H1 (cell line): ENCODE measurements at regions not wholly inside any gene's neighbourhood (a gene's known extent, or its start where the extent isn't known, plus 50 kb on each side); places are given as distances from the start of the nearest gene placed in this dataset.
A peak's percentile ranks its signal among the peaks of the same experiment; 100 is the strongest.

Experiments
- CTCF ChIA-PET: fragments of 300-600 bp; sonication (Branson Sonifier 250); formaldehyde crosslinking; loops from one replicate; lab custom pipeline; 2021; ENCODE audit not compliant: partially characterized antibody; lab: Charles Lee
- POLR2A ChIA-PET: fragments of 300-600 bp; sonication (Branson Sonifier 250); formaldehyde crosslinking; loops from one replicate; lab custom pipeline; 2021; ENCODE audit warnings: inconsistent platforms; ENCODE audit not compliant: partially characterized antibody; lab: Charles Lee
- DNase-seq, 2 experiments: peaks; one replicate each; pipeline versions ENCODE4 v3.0.0 to v3.0.0-alpha.2; 2010 to 2022; ENCODE audit warnings: low spot score in 2 of 2, low read depth in 1 of 2, mixed read lengths in 1 of 2
- FAIRE-seq: peaks from 2 replicates; lab custom pipeline; 2011; peaks lifted over from hg19 to GRCh38; lab: Jason Lieb, UNC
- H2AFZ ChIP-seq: 2 replicates; pipeline ENCODE4 v1.8.1; 2012; ENCODE audit warnings: low read length, inconsistent platforms
- H2AK5ac ChIP-seq: 2 replicates; pipeline ENCODE4 v1.6.1; 2013; ENCODE audit warnings: low read depth, low read length
- H2BK120ac ChIP-seq: replicated peaks from 2 replicates; pipeline ENCODE3; 2013; ENCODE audit warnings: low read depth, low read length, inconsistent platforms
- H2BK12ac ChIP-seq: 2 replicates; pipeline ENCODE4 v1.6.1; 2013; ENCODE audit warnings: low read depth, low read length
- H2BK15ac ChIP-seq: 2 replicates; pipeline ENCODE4 v1.6.1; 2013; ENCODE audit warnings: low read length
- H2BK20ac ChIP-seq: 2 replicates; pipeline ENCODE4 v1.6.1; 2013; ENCODE audit warnings: low read length
- H2BK5ac ChIP-seq: 2 replicates; pipeline ENCODE4 v1.6.1; 2013; ENCODE audit warnings: low read depth, low read length
- H3K14ac ChIP-seq: 2 replicates; pipeline ENCODE4 v1.6.1; 2013; ENCODE audit warnings: inconsistent platforms; ENCODE audit not compliant: insufficient read length
- H3K18ac ChIP-seq: 2 replicates; pipeline ENCODE4 v1.6.1; 2013; ENCODE audit warnings: low read length; ENCODE audit errors: extremely low read depth
- H3K23ac ChIP-seq: 2 replicates; pipeline ENCODE4 v1.6.1; 2013; ENCODE audit warnings: inconsistent platforms; ENCODE audit not compliant: insufficient read length
- H3K23me2 ChIP-seq: 2 replicates; pipeline ENCODE4 v1.6.1; 2013; ENCODE audit warnings: low read depth, low read length
- H3K27ac ChIP-seq: 2 replicates; pipeline ENCODE4 v1.6.1; 2011; ENCODE audit warnings: low read depth, low read length, inconsistent platforms
- H3K27me3 ChIP-seq, 4 experiments: replicated peaks in 1 of 4; 1 replicate in 1 of 4; 2 replicates in 3 of 4; pipeline versions ENCODE4 v1.6.1 to v1.8.1; 2011 to 2013; ENCODE audit warnings: low read length in 3 of 4, mild to moderate bottlenecking in 3 of 4, inconsistent platforms in 2 of 4, mixed read lengths in 2 of 4, moderate library complexity in 1 of 4; ENCODE audit not compliant: control insufficient read depth in 3 of 4, insufficient read depth in 3 of 4; ENCODE audit errors: extremely low read depth in 1 of 4
- H3K36me3 ChIP-seq, 4 experiments: 2 replicates each; pipeline versions ENCODE4 v1.6.1 to v1.8.1; 2011 to 2013; ENCODE audit warnings: mild to moderate bottlenecking in 4 of 4, low read length in 3 of 4, moderate library complexity in 2 of 4, control low read depth in 1 of 4, inconsistent platforms in 1 of 4; ENCODE audit not compliant: insufficient read depth in 4 of 4, control insufficient read depth in 2 of 4
- H3K4ac ChIP-seq: replicated peaks from 2 replicates; pipeline ENCODE3; 2013; ENCODE audit warnings: low read length, low read depth, mixed read lengths, inconsistent platforms; ENCODE audit not compliant: insufficient read length
- H3K4me1 ChIP-seq, 4 experiments: replicated peaks in 1 of 4; 1 replicate in 1 of 4; 2 replicates in 3 of 4; pipeline versions ENCODE4 v1.6.1 to v1.8.1; 2011 to 2013; ENCODE audit warnings: low read length in 3 of 4, inconsistent platforms in 2 of 4, mixed read lengths in 1 of 4; ENCODE audit not compliant: insufficient read depth in 4 of 4, control insufficient read depth in 3 of 4
- H3K4me2 ChIP-seq, 2 experiments: 2 replicates each; pipeline versions ENCODE4 v1.6.1 to v1.8.1; 2011 to 2013; ENCODE audit warnings: low read depth in 2 of 2, low read length in 2 of 2, control low read depth in 1 of 2, inconsistent platforms in 1 of 2, mild to moderate bottlenecking in 1 of 2; ENCODE audit not compliant: insufficient read depth in 1 of 2
- H3K4me3 ChIP-seq, 4 experiments: fragments of 200-600, 300-600 bp in 1 of 4; sonication (generic), shearing (Covaris generic), sonication (Bioruptor Twin) in 1 of 4; 2 replicates each; pipeline versions ENCODE4 v1.5.1 to v1.8.1; 2011 to 2016; ENCODE audit warnings: low read length in 4 of 4, low read depth in 3 of 4, control low read depth in 2 of 4, inconsistent platforms in 2 of 4, mild to moderate bottlenecking in 2 of 4, mixed read lengths in 1 of 4, moderate library complexity in 1 of 4; ENCODE audit not compliant: insufficient read depth in 2 of 4; ENCODE audit errors: extremely low read depth in 1 of 4
- H3K56ac ChIP-seq: replicated peaks from 2 replicates; pipeline ENCODE3; 2013; ENCODE audit warnings: low read depth, mild to moderate bottlenecking, mixed read lengths, low read length, inconsistent platforms; ENCODE audit not compliant: insufficient read length
- H3K79me1 ChIP-seq: 2 replicates; pipeline ENCODE4 v1.6.1; 2013; ENCODE audit warnings: low read depth, low read length, control low read depth
- H3K79me2 ChIP-seq, 2 experiments: 2 replicates each; pipeline versions ENCODE4 v1.6.1 to v1.8.1; 2012 to 2013; ENCODE audit warnings: low read length in 2 of 2, mild to moderate bottlenecking in 2 of 2, inconsistent platforms in 1 of 2; ENCODE audit not compliant: insufficient read depth in 2 of 2, control insufficient read depth in 1 of 2
- H3K9ac ChIP-seq, 4 experiments: replicated peaks in 1 of 4; 1 replicate in 1 of 4; 2 replicates in 3 of 4; pipeline versions ENCODE4 v1.6.1 to v1.8.1; 2011 to 2013; ENCODE audit warnings: low read depth in 3 of 4, low read length in 3 of 4, control low read depth in 2 of 4, mild to moderate bottlenecking in 2 of 4, moderate library complexity in 2 of 4, inconsistent platforms in 1 of 4; ENCODE audit errors: extremely low read depth in 1 of 4
- H3K9me3 ChIP-seq, 2 experiments: 2 replicates each; pipeline versions ENCODE4 v1.6.1 to v1.8.1; 2012 to 2013; ENCODE audit warnings: mild to moderate bottlenecking in 2 of 2, moderate library complexity in 2 of 2, control low read depth in 1 of 2, inconsistent platforms in 1 of 2, low read depth in 1 of 2, low read length in 1 of 2, mixed read lengths in 1 of 2; ENCODE audit not compliant: insufficient read depth in 2 of 2
- H4K20me1 ChIP-seq, 2 experiments: replicated peaks in 1 of 2; 2 replicates each; pipeline versions ENCODE3 to v1.8.1; 2011 to 2013; ENCODE audit warnings: inconsistent platforms in 2 of 2, low read length in 2 of 2, mild to moderate bottlenecking in 1 of 2; ENCODE audit not compliant: insufficient read depth in 2 of 2, control insufficient read depth in 1 of 2
- H4K5ac ChIP-seq: 2 replicates; pipeline ENCODE4 v1.6.1; 2013; ENCODE audit warnings: low read length, low read depth, mixed read lengths, inconsistent platforms; ENCODE audit not compliant: insufficient read length
- H4K8ac ChIP-seq: 2 replicates; pipeline ENCODE4 v1.8.0; 2013; ENCODE audit warnings: mild to moderate bottlenecking, moderate library complexity, low read length, inconsistent platforms; ENCODE audit not compliant: insufficient read depth; ENCODE audit errors: extremely low read depth
- H4K91ac ChIP-seq: replicated peaks from 2 replicates; pipeline ENCODE3; 2013; ENCODE audit warnings: low read length, mixed read lengths, inconsistent platforms; ENCODE audit not compliant: insufficient read length
- CHD7 ChIP-seq: fragments of 300-600 bp; sonication (generic); IDR thresholded peaks from 2 replicates; pipeline ENCODE4 v1.7.1; 2012; ENCODE audit warnings: low read length, moderate library complexity, mild to moderate bottlenecking, inconsistent platforms; ENCODE audit not compliant: insufficient replicate concordance

- Histone ChIP-seq H2BK15ac (no peak overlapping the region), H3K4me2 (no peak overlapping the region), H3K27ac (no peak overlapping the region), H2BK12ac (no peak overlapping the region), H3K4ac (no peak overlapping the region), H4K20me1 (no peaks in the 10 kb centered on the region), H3K4me1 (peaks cover 0 to 3% (median 2%) of the 10 kb centered on the region in 4 experiments; a peak in 3 of 7 replicates), H2BK20ac (no peak overlapping the region), H3K9ac (0 out of 7 replicates have a peak overlapping the region, but pooled peaks of 1 of the 4 experiments have one; percentile 10), H3K79me1 (no peaks in the 10 kb centered on the region), H3K23ac (no peak overlapping the region), H3K79me2 (no peaks in the 10 kb centered on the region), H3K23me2 (no peaks in the 10 kb centered on the region), H3K9me3 (no peaks in the 10 kb centered on the region), H3K27me3 (no peaks in the 10 kb centered on the region), H2BK5ac (no peak overlapping the region), H4K8ac (no peak overlapping the region), H3K14ac (no peak overlapping the region), H3K18ac (no peak overlapping the region), H2BK120ac (no peak overlapping the region), H4K91ac (no peak overlapping the region), H2AFZ (0 out of 2 replicates have a peak overlapping the region, but pooled peaks have one; percentile 85), H3K56ac (no peak overlapping the region), H2AK5ac (no peak overlapping the region), H4K5ac (no peak overlapping the region), H3K36me3 (no peaks in the 10 kb centered on the region), H3K4me3 (no peak overlapping the region)
- DNase-seq = no peak
- POLR2A ChIA-PET = no interaction called here
- CTCF ChIA-PET = no interaction called here
- FAIRE-seq = no peak
- no peak for TF ChIP-seq CHD7
Measured at GRCh38 chr1:72397786-72398185, 115.4 kb upstream of the NEGR1 start.
